Esophagus muscularis mucosa (tissue), 4 donors: ENCODE measurements at regions not wholly inside any gene's neighbourhood (a gene's known extent, or its start where the extent isn't known, plus 50 kb on each side); places are given as distances from the start of the nearest gene placed in this dataset.

ENCODE experiments used
- CTCF ChIP-seq, 3 experiments: fragments of 200-600 bp in 2 of 3; fragments of 450-650 bp in 1 of 3; sonication (generic) in 2 of 3; IDR thresholded peaks; one replicate each; pipeline ENCODE4 v1.5.1; 2017 to 2019; ENCODE audit warnings: antibody characterized with exemption in 3 of 3, mild to moderate bottlenecking in 2 of 3, moderate library complexity in 1 of 3
- EP300 ChIP-seq: sonication (generic); formaldehyde crosslinking; IDR thresholded peaks from one replicate; pipeline ENCODE4 v1.6.1; 2017; ENCODE audit warnings: antibody characterized with exemption
- POLR2A ChIP-seq: fragments of 450-650 bp; IDR thresholded peaks from one replicate; pipeline ENCODE4 v1.6.1; 2017; ENCODE audit warnings: antibody characterized with exemption, moderate library complexity, mild to moderate bottlenecking, low read depth
- POLR2AphosphoS5 ChIP-seq, 2 donors: sonication (generic); formaldehyde crosslinking; IDR thresholded peaks; one replicate each; pipeline ENCODE4 v1.6.1; 2017; ENCODE audit warnings: antibody characterized with exemption in 2 of 2

GRCh38 chr10:57775250-57775649 lies 492.4 kb downstream of the IPMK start:
- TF ChIP-seq CTCF (IDR thresholded peaks at IDR 0.05) = no peak
- no peak for TF ChIP-seq EP300
- TF ChIP-seq POLR2A = no peak
- TF ChIP-seq POLR2AphosphoS5 (IDR thresholded peaks at IDR 0.05) = no peak
